H7 (cell line): ENCODE measurements at regions not wholly inside any gene's neighbourhood (a gene's known extent, or its start where the extent isn't known, plus 50 kb on each side); places are given as distances from the start of the nearest gene placed in this dataset.
"Not testable (repeated sequence)": the region's sequence is repeated elsewhere in the genome, so short reads cannot be mapped to it uniquely, and the experiment has no call there.

Experiments
- DNase-seq: peaks from one replicate; pipeline ENCODE4 v3.0.0; 2012
- H3K27me3 ChIP-seq: 2 replicates; pipeline ENCODE4 v1.6.0; 2011; ENCODE audit warnings: mild to moderate bottlenecking, low read length; ENCODE audit not compliant: control insufficient read depth, insufficient read depth
- H3K36me3 ChIP-seq: replicated peaks from 2 replicates; pipeline ENCODE4 v1.5.1; 2011; ENCODE audit warnings: low read length; ENCODE audit not compliant: control insufficient read depth, insufficient read depth
- H3K4me3 ChIP-seq: 2 replicates; pipeline ENCODE4 v1.5.1; 2011; ENCODE audit warnings: low read depth, mild to moderate bottlenecking, control low read depth, low read length, moderate library complexity; ENCODE audit not compliant: insufficient read depth

DNA sequence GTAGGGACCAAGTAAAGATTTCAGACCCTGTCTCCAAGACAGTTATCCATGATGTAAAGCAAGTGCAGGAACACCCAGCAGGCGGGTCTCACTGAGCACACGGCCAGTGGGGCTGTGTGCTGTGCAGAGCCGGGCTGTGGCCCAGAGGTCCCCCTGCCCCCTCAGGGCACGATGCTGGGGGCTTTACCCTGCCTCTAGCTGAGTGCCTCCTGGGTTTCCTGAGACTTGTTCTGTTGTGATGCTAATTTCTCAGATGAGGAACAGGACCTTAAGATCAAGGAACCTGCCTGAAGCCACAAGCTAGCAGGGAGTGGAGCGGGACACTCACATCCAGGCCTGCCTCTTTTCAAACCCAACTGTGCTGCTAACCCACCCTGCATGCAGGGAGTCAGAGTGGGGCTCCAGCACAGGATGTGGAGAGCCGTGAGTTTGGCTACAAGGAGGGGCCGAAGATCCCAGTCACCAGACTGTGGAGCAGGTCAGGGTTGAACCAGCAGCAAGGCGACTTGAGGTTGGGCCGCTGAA, 76.1 kb upstream of the LYZL2 start:
- Histone ChIP-seq H3K36me3 (no peaks in the 10 kb centered on the region), H3K27me3 (peaks cover 2% of the 10 kb centered on the region; the same call in 1 of the 2 replicates), H3K4me3 (no peak overlapping the region)
- DNase-seq, result peak; percentile 39

DNA sequence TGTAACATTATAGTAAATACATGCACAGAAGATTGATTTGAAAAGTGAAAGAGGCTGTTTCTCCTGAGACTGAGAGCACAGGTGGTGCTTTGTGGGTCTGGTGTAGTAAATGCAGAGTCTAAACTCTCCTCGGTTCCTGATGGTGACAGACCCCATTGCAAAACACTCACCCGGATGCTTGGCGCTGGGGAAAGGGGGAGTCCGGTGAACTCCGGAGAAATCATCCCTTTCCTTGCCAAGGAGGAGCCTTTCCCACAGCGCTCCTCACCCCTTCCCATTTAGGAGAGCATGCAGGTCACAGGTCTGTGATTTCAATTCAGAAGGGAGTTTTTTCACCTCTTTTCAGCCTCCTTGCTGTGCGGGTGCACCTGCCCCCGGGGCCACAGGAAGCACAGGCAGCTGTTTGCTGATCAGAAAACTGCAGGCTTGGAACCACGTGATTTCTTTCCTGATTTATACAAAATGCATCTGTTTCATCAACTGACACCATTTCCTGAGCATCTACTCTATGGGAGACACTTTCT, 75.6 kb upstream of the LYZL2 start:
- Histone ChIP-seq H3K4me3 (no peak overlapping the region), H3K36me3 (no peaks in the 10 kb centered on the region), H3K27me3 (peaks cover 2% of the 10 kb centered on the region; the same call in 1 of the 2 replicates)
- DNase-seq, result no peak

- H3K27me3 ChIP-seq, H3K4me3 ChIP-seq, DNase-seq, H3K36me3 ChIP-seq: not testable (repeated sequence)
Observed at GRCh38 chr10:30704601-30705100, 75.1 kb upstream of the LYZL2 start.

GRCh38 chr10:30704026-30704600, 74.6 kb upstream of the LYZL2 start:
- no peak for DNase-seq

GRCh38 chr10:30703446-30703845, 73.9 kb upstream of the LYZL2 start:
- DNase-seq, H3K36me3 ChIP-seq, H3K4me3 ChIP-seq, H3K27me3 ChIP-seq: not testable (repeated sequence)

More at GRCh38 chr10:30704026-30704600, 74.6 kb upstream of the LYZL2 start:
- no peak overlapping the region for H3K4me3 ChIP-seq
- peaks cover 2% of the 10 kb centered on the region; the same call in 1 of the 2 replicates for H3K27me3 ChIP-seq
- H3K36me3 ChIP-seq, result no peaks in the 10 kb centered on the region

DNA sequence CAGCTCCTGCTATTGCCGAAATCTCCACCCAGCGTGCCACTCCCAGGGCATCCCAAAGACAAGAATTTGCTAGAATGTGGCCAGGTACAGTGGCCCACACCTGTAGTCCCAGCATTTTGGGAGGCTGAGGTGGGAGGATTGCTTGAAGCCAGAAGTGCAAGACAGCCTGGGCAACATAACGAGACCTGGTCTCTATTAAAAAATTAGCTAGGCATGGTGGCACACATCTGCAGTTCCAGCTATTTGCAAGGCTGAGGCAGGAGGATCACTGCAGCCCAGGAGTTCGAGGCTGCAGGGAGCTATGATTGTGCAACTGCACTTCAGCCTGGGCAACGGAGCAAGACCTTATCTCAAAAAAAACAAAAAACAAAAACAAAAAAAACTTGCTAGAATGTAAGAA, 73.3 kb upstream of the LYZL2 start:
- Histone ChIP-seq H3K36me3 (no peaks in the 10 kb centered on the region), H3K27me3 (peaks cover 2% of the 10 kb centered on the region; the same call in 1 of the 2 replicates), H3K4me3 (no peak overlapping the region)
- DNase-seq, result no peak

DNA sequence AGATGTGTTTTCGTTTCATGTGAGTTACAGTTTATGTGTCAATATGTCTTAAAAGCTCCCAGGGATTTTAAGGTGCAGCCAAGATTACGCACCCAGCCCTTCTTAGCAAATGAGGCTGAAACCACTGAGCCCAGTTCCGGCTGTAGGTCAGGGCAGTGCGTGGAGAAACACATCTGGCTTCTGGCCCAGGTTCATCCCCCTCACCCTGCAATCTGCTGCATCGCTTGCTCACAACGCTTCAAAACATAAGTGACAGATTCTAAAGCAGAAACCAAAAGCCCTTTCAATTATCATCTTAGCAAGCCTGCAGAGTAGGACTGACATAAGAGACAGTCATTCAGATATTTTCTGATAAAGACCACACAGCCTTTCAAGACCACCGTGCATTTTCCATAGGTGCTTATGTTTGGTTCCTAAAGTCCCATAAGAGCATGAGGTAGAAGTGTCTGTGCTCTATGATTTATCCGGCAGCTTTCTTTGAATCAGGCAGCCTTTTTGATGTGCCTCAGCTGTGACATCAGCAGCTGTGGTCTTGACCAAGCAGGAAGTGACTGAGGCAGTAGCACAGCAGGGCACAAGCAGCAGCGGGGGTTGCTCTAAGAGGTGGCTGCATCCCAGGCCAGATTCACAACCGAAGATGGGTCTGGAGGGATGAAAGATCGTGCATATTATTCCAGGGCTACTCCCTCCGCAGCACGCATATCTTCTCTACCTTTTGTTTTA, 72.1 kb upstream of the LYZL2 start:
- Histone ChIP-seq H3K36me3 (no peaks in the 10 kb centered on the region), H3K27me3 (peaks cover 2% of the 10 kb centered on the region; the same call in 1 of the 2 replicates), H3K4me3 (no peak overlapping the region)
- no peak for DNase-seq

DNA sequence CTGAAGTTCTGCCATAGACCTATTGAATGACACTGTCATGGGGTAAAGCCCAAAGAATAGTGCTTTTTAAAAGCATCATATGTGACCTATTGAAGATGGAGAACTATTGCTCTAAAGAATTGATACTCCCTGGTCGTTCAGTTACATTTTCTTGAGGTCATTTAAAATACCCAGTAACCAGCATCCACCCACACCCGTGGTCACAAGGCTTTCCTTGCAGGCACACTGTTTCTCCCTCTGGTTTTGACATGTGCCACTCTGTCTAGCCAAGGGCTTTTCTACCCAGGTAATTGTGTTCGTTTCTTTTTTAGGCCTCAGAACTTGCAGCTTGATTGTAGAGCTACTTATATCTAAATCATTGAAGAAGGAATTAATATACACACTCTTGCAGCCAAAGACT, 68.3 kb upstream of the LYZL2 start:
- H3K27me3 ChIP-seq, result no peaks in the 10 kb centered on the region
- no peak for DNase-seq
- no peak overlapping the region for H3K4me3 ChIP-seq
- no peaks in the 10 kb centered on the region for H3K36me3 ChIP-seq

DNA sequence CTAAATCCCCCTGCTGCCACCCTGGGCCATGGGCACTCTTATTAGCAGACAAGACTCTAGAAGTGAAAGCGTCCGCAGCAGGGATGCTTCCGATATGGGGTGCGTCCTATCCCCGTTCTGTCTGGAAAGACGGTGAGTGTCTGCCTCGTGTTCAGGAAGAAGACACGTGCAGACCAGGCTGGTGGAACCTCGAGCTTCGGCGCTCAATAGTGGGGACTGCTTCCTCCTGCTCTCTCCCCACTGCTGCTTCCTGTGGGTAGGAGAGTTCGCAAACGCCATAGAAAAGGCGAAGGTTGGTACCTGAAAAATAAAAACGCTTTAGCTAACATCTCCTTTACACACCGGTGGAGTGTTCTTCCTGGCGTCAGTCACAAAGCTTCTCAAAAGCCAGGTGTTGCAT, 67.7 kb upstream of the LYZL2 start:
- H3K36me3 ChIP-seq, DNase-seq, H3K27me3 ChIP-seq, H3K4me3 ChIP-seq: not testable (repeated sequence)

DNA sequence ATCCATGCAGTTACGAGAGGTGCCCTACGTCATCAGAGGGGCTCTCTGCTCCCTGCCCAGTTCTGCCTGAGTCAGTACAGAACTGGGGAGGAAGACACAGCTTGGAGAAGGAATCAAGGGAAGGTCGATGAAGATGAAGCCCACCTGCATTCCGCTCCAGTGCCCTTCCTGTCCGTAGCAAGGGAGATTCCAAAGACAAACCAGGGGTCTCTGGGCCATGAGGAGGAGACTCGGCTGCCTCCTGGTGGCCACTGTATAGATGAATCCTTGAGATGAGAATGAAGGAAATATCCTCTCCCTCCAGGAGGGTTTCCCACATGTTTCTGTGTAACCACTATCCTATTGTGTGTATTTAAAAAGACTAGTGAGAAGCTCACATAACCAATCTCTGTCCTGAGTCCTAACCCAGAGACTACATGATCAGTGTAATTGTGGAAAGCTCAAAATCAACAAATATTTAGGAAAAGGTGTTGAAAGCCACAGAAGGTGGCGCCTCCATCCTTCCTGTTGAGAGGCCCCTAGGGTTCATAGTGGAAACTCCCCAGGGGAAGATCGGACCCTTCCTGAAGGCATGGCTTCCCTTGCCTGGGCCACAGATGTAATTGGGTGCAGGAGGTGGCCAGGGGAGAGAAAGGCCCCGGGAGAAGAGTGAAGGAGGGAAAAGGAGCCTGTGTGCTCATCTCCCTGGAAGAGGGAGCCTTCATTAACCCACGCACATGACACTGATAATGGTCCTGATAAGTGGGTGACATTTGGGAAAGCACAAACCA, 67.0 kb upstream of the LYZL2 start:
- not testable (repeated sequence) for H3K27me3 ChIP-seq, H3K4me3 ChIP-seq, H3K36me3 ChIP-seq
- peak; percentile 53 for DNase-seq

- not testable (repeated sequence) for H3K27me3 ChIP-seq, DNase-seq, H3K36me3 ChIP-seq, H3K4me3 ChIP-seq
Observed at GRCh38 chr10:30695481-30696236, 66.1 kb upstream of the LYZL2 start.

DNA sequence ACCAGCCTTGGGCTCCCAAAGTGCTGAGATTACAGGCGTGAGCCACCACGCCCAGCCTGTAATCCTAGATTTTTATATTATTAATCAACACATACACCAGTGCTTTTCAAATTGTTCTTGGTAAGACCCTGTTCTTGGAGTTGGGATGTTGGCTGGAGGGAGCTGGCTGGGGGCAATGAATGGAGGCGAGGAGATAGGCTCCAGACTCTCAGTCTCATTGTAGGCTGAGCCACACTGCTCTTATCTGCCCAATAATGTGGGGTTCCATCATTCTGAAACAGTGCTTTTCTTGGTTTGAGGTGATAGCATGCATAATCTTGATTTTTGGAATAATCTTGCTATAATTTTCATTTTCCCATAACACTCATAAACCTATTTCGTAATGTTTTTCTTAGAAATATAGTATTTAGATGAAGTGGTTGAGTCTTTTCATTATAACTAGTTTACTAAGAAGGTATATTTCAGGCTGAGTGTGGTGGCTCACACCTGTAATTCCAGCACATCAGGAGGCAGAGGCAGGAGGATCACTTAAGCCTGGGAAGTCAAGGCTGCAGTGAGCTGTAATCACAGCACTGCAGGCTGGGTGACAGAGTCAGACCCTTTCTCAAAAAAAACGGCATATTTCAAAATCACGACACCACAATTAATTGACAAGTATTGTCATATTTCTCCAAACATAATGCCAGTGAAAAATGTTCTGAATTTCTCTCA, 65.1 kb upstream of the LYZL2 start:
- Histone ChIP-seq H3K4me3 (no peak overlapping the region), H3K36me3 (no peaks in the 10 kb centered on the region), H3K27me3 (no peaks in the 10 kb centered on the region)
- no peak for DNase-seq

- H3K36me3 ChIP-seq, result no peaks in the 10 kb centered on the region
- no peak overlapping the region for H3K4me3 ChIP-seq
- DNase-seq, result no peak
- no peaks in the 10 kb centered on the region for H3K27me3 ChIP-seq
Observed at GRCh38 chr10:30691639-30692015, 62.1 kb upstream of the LYZL2 start.
